ENCODE measurements at regions not wholly inside any gene's neighbourhood (a gene's known extent, or its start where the extent isn't known, plus 50 kb on each side); places are given as distances from the start of the nearest gene placed in this dataset.

GRCh38 chr1:190029441-190029840 lies 448.2 kb downstream of the BRINP3 start:
- TF ChIP-seq, protein P1, sequence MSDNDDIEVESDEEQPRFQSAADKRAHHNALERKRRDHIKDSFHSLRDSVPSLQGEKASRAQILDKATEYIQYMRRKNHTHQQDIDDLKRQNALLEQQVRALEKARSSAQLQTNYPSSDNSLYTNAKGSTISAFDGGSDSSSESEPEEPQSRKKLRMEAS (IDR thresholded peaks at IDR 0.05) = no peak
- TF ChIP-seq EGR1 (IDR thresholded peaks at IDR 0.05) (no peak), TEAD4 (IDR thresholded peaks at IDR 0.05) (no peak), NFIC (IDR thresholded peaks at IDR 0.05) (no peak), YY1 (IDR thresholded peaks at IDR 0.05; ENCODE audit: low read depth) (no peak), CREB1 (IDR thresholded peaks at IDR 0.05; ENCODE audit: low read depth) (no peak), ZBTB7A (IDR thresholded peaks at IDR 0.05; ENCODE audit: low read depth) (no peak), EP300 (IDR thresholded peaks at IDR 0.05; ENCODE audit: borderline replicate concordance) (no peak), TCF12 (IDR thresholded peaks at IDR 0.05; ENCODE audit: low read depth) (no peak), FOXM1 (IDR thresholded peaks at IDR 0.05; ENCODE audit: borderline replicate concordance, low read depth) (no peak), RAD21 (IDR thresholded peaks at IDR 0.05; ENCODE audit: low read depth) (no peak), TAF1 (IDR thresholded peaks at IDR 0.05; ENCODE audit: low read depth) (no peak), REST (IDR thresholded peaks at IDR 0.05; ENCODE audit: low read depth) (no peak), CEBPB (IDR thresholded peaks at IDR 0.05) (no peak)
